NCI-H446 (cell line): ENCODE measurements at regions not wholly inside any gene's neighbourhood (a gene's known extent, or its start where the extent isn't known, plus 50 kb on each side); places are given as distances from the start of the nearest gene placed in this dataset.
A peak's percentile ranks its signal among the peaks of the same experiment; 100 is the strongest.

Source experiments
- DNase-seq, 2 experiments: peaks; one replicate each; lab custom pipeline; 2025; lab: John Stamatoyannopoulos, UW

GRCh38 chr5:103428411-103428871 lies 134.1 kb downstream of the NUDT12 start:
- DNase-seq, result peak; percentile 5 to 50

- DNase-seq, result no peak
Observed at GRCh38 chr5:103427326-103427725, 135.3 kb downstream of the NUDT12 start.

GRCh38 chr5:103425686-103426454 lies 136.7 kb downstream of the NUDT12 start:
- no peak for DNase-seq

- DNase-seq, result no peak
Observed at GRCh38 chr5:103424453-103425205, 138.0 kb downstream of the NUDT12 start.

- DNase-seq, result peak in 1 of 2 experiments; percentile 35
Observed at GRCh38 chr5:103424026-103424425, 138.6 kb downstream of the NUDT12 start.

- DNase-seq, result no peak
Observed at GRCh38 chr5:103422756-103423155, 139.8 kb downstream of the NUDT12 start.

- no peak for DNase-seq
Observed at GRCh38 chr5:103414604-103415003, 148.0 kb downstream of the NUDT12 start.

- no peak for DNase-seq
Observed at GRCh38 chr5:103411711-103412110, 150.9 kb downstream of the NUDT12 start.

GRCh38 chr5:103410172-103410571 lies 151.6 kb downstream of the MACIR start:
- no peak for DNase-seq

- DNase-seq, result no peak
Observed at GRCh38 chr5:103409013-103409670, 150.6 kb downstream of the MACIR start.

GRCh38 chr5:103408408-103408807 lies 149.8 kb downstream of the MACIR start:
- no peak for DNase-seq

GRCh38 chr5:103407402-103407801 lies 148.8 kb downstream of the MACIR start:
- no peak for DNase-seq

GRCh38 chr5:103404483-103404882 lies 145.9 kb downstream of the MACIR start:
- DNase-seq, result no peak

- DNase-seq, result peak; percentile 48 to 73
Observed at GRCh38 chr5:103402851-103403250, 144.3 kb downstream of the MACIR start.

- DNase-seq, result no peak
Observed at GRCh38 chr5:103397739-103398581, 139.4 kb downstream of the MACIR start.

- no peak for DNase-seq
Observed at GRCh38 chr5:103394676-103395075, 136.1 kb downstream of the MACIR start.

GRCh38 chr5:103393101-103393754 lies 134.7 kb downstream of the MACIR start:
- no peak for DNase-seq

- DNase-seq, result no peak
Observed at GRCh38 chr5:103391659-103392058, 133.1 kb downstream of the MACIR start.

- DNase-seq, result no peak
Observed at GRCh38 chr5:103389846-103390245, 131.3 kb downstream of the MACIR start.

- DNase-seq, result no peak
Observed at GRCh38 chr5:103389357-103389756, 130.8 kb downstream of the MACIR start.

- DNase-seq, result no peak
Observed at GRCh38 chr5:103385722-103386121, 127.2 kb downstream of the MACIR start.
